K562 (cell line): ENCODE measurements at regions not wholly inside any gene's neighbourhood (a gene's known extent, or its start where the extent isn't known, plus 50 kb on each side); places are given as distances from the start of the nearest gene placed in this dataset.

Source experiments
- ATAC-seq: fragments of 200-7000 bp; cut with Tn5 transposase; 3 replicates; pipeline ENCODE4 v1.9.1; 2020; ENCODE audit warnings: moderate library complexity
- BruUV-seq: library from RNA; stranded (reverse); fragments of 400-500 nt; replicated peaks from 2 replicates; lab custom pipeline; 2021; lab: Mats Ljungman, UMichigan
- CTCF ChIA-PET: fragments of 300-600 bp; formaldehyde crosslinking; extraction: SDS; loops from one replicate; lab custom pipeline; 2021; ENCODE audit warnings: low intra/inter-chr PET ratio; lab: Yijun Ruan, JAX
- POLR2A ChIA-PET: fragments of 300-600, 350-650 bp; sonication (Branson Sonifier 250); formaldehyde crosslinking; extraction: SDS; loops from one replicate; lab custom pipeline; 2021; ENCODE audit warnings: antibody characterized with exemption, inconsistent platforms; lab: Yijun Ruan, JAX
- DNase-seq, 4 experiments: peaks; one replicate each; pipeline versions ENCODE4 v3.0.0 to v3.0.0-alpha.2; 2011 to 2018; ENCODE audit warnings: low spot score in 3 of 4, mixed read lengths in 3 of 4; ENCODE audit errors: extremely low read depth in 1 of 4
- FAIRE-seq: peaks from 2 replicates; lab custom pipeline; 2011; peaks lifted over from hg19 to GRCh38; lab: Jason Lieb, UNC
- H2AFZ ChIP-seq: 2 replicates; pipeline ENCODE4 v1.6.0; 2011; ENCODE audit warnings: low read depth, low read length, control low read depth, inconsistent platforms
- H3K27ac ChIP-seq: fragments of 200-600 bp; 3 replicates; pipeline ENCODE4 v1.8.0; 2011; ENCODE audit warnings: low read depth, mild to moderate bottlenecking, control low read depth, inconsistent platforms, low read length, moderate library complexity, mixed read lengths; ENCODE audit errors: extremely low read depth
- H3K27me3 ChIP-seq, 2 experiments: fragments of 300-600 bp in 1 of 2; 2 replicates in 1 of 2; 3 replicates in 1 of 2; pipeline versions ENCODE4 v1.6.0 to v1.8.0; 2011; ENCODE audit warnings: inconsistent platforms in 2 of 2, low read length in 2 of 2, mild to moderate bottlenecking in 1 of 2, mixed read lengths in 1 of 2, moderate library complexity in 1 of 2; ENCODE audit not compliant: control insufficient read depth in 2 of 2, insufficient read depth in 2 of 2
- H3K36me3 ChIP-seq: fragments of 300-600 bp; 3 replicates; pipeline ENCODE4 v1.8.0; 2011; ENCODE audit warnings: mild to moderate bottlenecking, low read length, inconsistent platforms; ENCODE audit not compliant: control insufficient read depth, insufficient read depth
- H3K4me1 ChIP-seq, 2 experiments: fragments of 200-600 bp in 1 of 2; replicated peaks in 1 of 2; 2 replicates in 1 of 2; 3 replicates in 1 of 2; pipeline versions ENCODE4 v1.5.1 to v1.8.0; 2011; ENCODE audit warnings: inconsistent platforms in 2 of 2, low read length in 2 of 2, mild to moderate bottlenecking in 1 of 2, mixed read lengths in 1 of 2, moderate library complexity in 1 of 2; ENCODE audit not compliant: control insufficient read depth in 2 of 2, insufficient read depth in 2 of 2
- H3K4me2 ChIP-seq: 2 replicates; pipeline ENCODE4 v1.6.1; 2011; ENCODE audit warnings: low read length, control low read depth, inconsistent platforms, mixed read lengths; ENCODE audit not compliant: insufficient read depth
- H3K4me3 ChIP-seq: fragments of 200-600 bp; sonication (generic), shearing (Covaris generic); 2 replicates; pipeline ENCODE4 v1.5.1; 2016; ENCODE audit warnings: control low read depth, inconsistent platforms
- H3K79me2 ChIP-seq: fragments of 200-600 bp; 3 replicates; pipeline ENCODE4 v1.8.0; 2011; ENCODE audit warnings: low read length, inconsistent platforms; ENCODE audit not compliant: control insufficient read depth, insufficient read depth
- H3K9ac ChIP-seq, 2 experiments: 2 replicates each; pipeline versions ENCODE4 v1.6.0 to v1.6.1; 2011; ENCODE audit warnings: low read depth in 2 of 2, low read length in 2 of 2, control low read depth in 1 of 2, inconsistent platforms in 1 of 2, mild to moderate bottlenecking in 1 of 2, mixed read lengths in 1 of 2; ENCODE audit not compliant: insufficient read depth in 1 of 2
- H3K9me1 ChIP-seq: one replicate; pipeline ENCODE4 v1.6.0; 2011; ENCODE audit warnings: inconsistent platforms, mild to moderate bottlenecking, low read length, moderate library complexity; ENCODE audit not compliant: control insufficient read depth, insufficient read depth
- H3K9me3 ChIP-seq: replicated peaks from 2 replicates; pipeline ENCODE4 v1.5.1; 2011; ENCODE audit warnings: low read depth, low read length, inconsistent platforms; ENCODE audit not compliant: control insufficient read depth, insufficient read depth
- H4K20me1 ChIP-seq: replicated peaks from 2 replicates; pipeline ENCODE4 v1.6.1; 2011; ENCODE audit warnings: low read length, inconsistent platforms, mixed read lengths; ENCODE audit not compliant: control insufficient read depth, insufficient read depth
- AFF4 ChIP-seq: sonication (generic); formaldehyde crosslinking; IDR thresholded peaks from 2 replicates; pipeline ENCODE4 v1.8.0; 2023; ENCODE audit warnings: mild to moderate bottlenecking, missing genetic modification reagents
- BRF2 ChIP-seq: IDR thresholded peaks from 3 replicates; pipeline ENCODE4 v1.6.1; 2011; ENCODE audit warnings: borderline replicate concordance, mild to moderate bottlenecking; ENCODE audit not compliant: insufficient read length, insufficient read depth
- CBX5 ChIP-seq: IDR thresholded peaks from 2 replicates; pipeline ENCODE4 v1.6.1; 2014; ENCODE audit warnings: low read depth, borderline replicate concordance
- HDAC3 ChIP-seq: fragments of 450-650 bp; IDR thresholded peaks from 2 replicates; pipeline ENCODE4 v1.6.1; 2018; ENCODE audit warnings: borderline replicate concordance, mild to moderate bottlenecking, moderate library complexity; ENCODE audit not compliant: partially characterized antibody
- ILK ChIP-seq: fragments of 450-650 bp; IDR thresholded peaks from 2 replicates; pipeline ENCODE4 v1.6.1; 2016; ENCODE audit warnings: missing genetic modification characterization, low read depth, mild to moderate bottlenecking, missing compliant biosample characterization, moderate library complexity, borderline replicate concordance
- MCM7 ChIP-seq, 2 experiments: fragments of 450-650 bp; IDR thresholded peaks; 2 replicates each; pipeline ENCODE4 v1.6.1; 2016 to 2018
- PHF21A ChIP-seq: fragments of 450-650 bp; IDR thresholded peaks from 2 replicates; pipeline ENCODE4 v1.6.1; 2017; ENCODE audit warnings: low read depth, borderline replicate concordance
- PRMT5 ChIP-seq: sonication (generic); formaldehyde crosslinking; IDR thresholded peaks from 2 replicates; pipeline ENCODE4 v1.5.0; 2020; ENCODE audit warnings: missing genetic modification reagents
- PTTG1 ChIP-seq: fragments of 450-650 bp; IDR thresholded peaks from 2 replicates; pipeline ENCODE4 v1.6.1; 2016; ENCODE audit warnings: low read depth, mild to moderate bottlenecking, missing genetic modification characterization, missing compliant biosample characterization
- SREBF1 ChIP-seq: fragments of 150-350 bp; IDR thresholded peaks from 2 replicates; pipeline ENCODE4 v1.6.1; 2014; ENCODE audit warnings: antibody characterized with exemption, low read depth, low read length, borderline replicate concordance
- TBL1XR1 ChIP-seq, 2 experiments: IDR thresholded peaks; 2 replicates each; pipeline ENCODE4 v1.6.1; 2012; ENCODE audit warnings: improper control_type of control experiment in 2 of 2, low read length in 2 of 2, mild to moderate bottlenecking in 1 of 2
- ZBTB34 ChIP-seq: fragments of 250-450 bp; sonication (Bioruptor Pico); IDR thresholded peaks from 2 replicates; pipeline ENCODE4 v1.8.0; 2021; ENCODE audit warnings: mild to moderate bottlenecking, moderate library complexity
- ZBTB7A ChIP-seq: IDR thresholded peaks from 2 replicates; pipeline ENCODE4 v1.6.1; 2011; ENCODE audit warnings: low read depth, mild to moderate bottlenecking, low read length, moderate library complexity, borderline replicate concordance; ENCODE audit not compliant: control insufficient read depth
- ZNF75A ChIP-seq: fragments of 450-650 bp; formaldehyde crosslinking; IDR thresholded peaks from 2 replicates; pipeline ENCODE4 v1.4.0; 2020; ENCODE audit warnings: mild to moderate bottlenecking
- ZNF785 ChIP-seq: fragments of 250-450 bp; sonication (Bioruptor Pico); IDR thresholded peaks from 2 replicates; pipeline ENCODE4 v1.4.0; 2020; ENCODE audit warnings: mild to moderate bottlenecking
- WGBS: fragments of 100-300 bp; shearing (Covaris generic); methylation state at CpG from one replicate; pipeline ENCODE4 v1.1.6; 2016; ENCODE audit warnings: low coverage, mixed read lengths; ENCODE audit not compliant: insufficient coverage; ENCODE audit errors: missing lambda C conversion rate; 5-methylcytosine and 5-hydroxymethylcytosine counted together
- in situ Hi-C: fragments of 300-500 bp; cut with MboI; formaldehyde crosslinking; loops from 4 replicates; pipeline ENCODE4 v1.15.0; 2018; ENCODE audit warnings: inconsistent platforms, mixed read lengths
- intact Hi-C: fragments of 100-400 bp; cut with micrococcal nuclease; formaldehyde crosslinking; loops from 2 replicates; pipeline ENCODE4 v1.14.2; 2022
- TF ChIP-seq, protein P1 (sequence below): fragments of 450-650 bp; formaldehyde crosslinking; IDR thresholded peaks from 2 replicates; pipeline ENCODE4 v1.4.0; 2022; ENCODE audit warnings: mild to moderate bottlenecking, moderate library complexity

- H3K27me3 ChIP-seq, result no peaks in the 10 kb centered on the region
- FAIRE-seq (no peak), ATAC-seq (no peak), DNase-seq (no peak)
- 0% methylated on average over 2 of the region's 2 CpGs for WGBS
- no peak overlapping the region for H3K4me3 ChIP-seq
- BruUV-seq, result no TSS peak
- intact Hi-C loops, result no loop called here
- no peaks in the 10 kb centered on the region for H3K79me2 ChIP-seq
- no peak overlapping the region for H3K27ac ChIP-seq
- CTCF ChIA-PET, result no interaction called here
- H2AFZ ChIP-seq, result no peak overlapping the region
- H3K36me3 ChIP-seq, result no peaks in the 10 kb centered on the region
- H3K4me1 ChIP-seq, result no peaks in the 10 kb centered on the region
- POLR2A ChIA-PET, result no interaction called here
- no peaks in the 10 kb centered on the region for H3K9me3 ChIP-seq
- TF ChIP-seq, protein P1, sequence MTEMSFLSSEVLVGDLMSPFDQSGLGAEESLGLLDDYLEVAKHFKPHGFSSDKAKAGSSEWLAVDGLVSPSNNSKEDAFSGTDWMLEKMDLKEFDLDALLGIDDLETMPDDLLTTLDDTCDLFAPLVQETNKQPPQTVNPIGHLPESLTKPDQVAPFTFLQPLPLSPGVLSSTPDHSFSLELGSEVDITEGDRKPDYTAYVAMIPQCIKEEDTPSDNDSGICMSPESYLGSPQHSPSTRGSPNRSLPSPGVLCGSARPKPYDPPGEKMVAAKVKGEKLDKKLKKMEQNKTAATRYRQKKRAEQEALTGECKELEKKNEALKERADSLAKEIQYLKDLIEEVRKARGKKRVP (CRISPR knock-in tag), result no peak
- no peak for TF ChIP-seq PTTG1
- no peak for TF ChIP-seq ZBTB34 (CRISPR knock-in tag)
- TF ChIP-seq HDAC3, result no peak
- no peak for TF ChIP-seq ZNF75A (CRISPR knock-in tag)
- TF ChIP-seq SREBF1, result no peak
- no peak for TF ChIP-seq AFF4 (CRISPR knock-in tag)
- no peak for TF ChIP-seq MCM7 (IDR thresholded peaks at IDR 0.05)
- no peak for TF ChIP-seq PHF21A
- no peak for TF ChIP-seq ZNF785
- no peak for TF ChIP-seq CBX5
- no peak for TF ChIP-seq ZBTB7A
- no peak for TF ChIP-seq TBL1XR1 (IDR thresholded peaks at IDR 0.05; ENCODE audit: low read length in 2 of 2)
- no peak for TF ChIP-seq ILK (tag)
- no peak for TF ChIP-seq PRMT5 (CRISPR knock-in tag)
- no peak for TF ChIP-seq BRF2
- in situ Hi-C loops, result no loop called here
- no peak overlapping the region for H3K9ac ChIP-seq
- H4K20me1 ChIP-seq, result no peaks in the 10 kb centered on the region
- H3K9me1 ChIP-seq, result no peaks in the 10 kb centered on the region
- no peak overlapping the region for H3K4me2 ChIP-seq
Observed at GRCh38 chr2:195057001-195057400, 600.0 kb upstream of the SLC39A10 start.
